ENCODE measurements at regions not wholly inside any gene's neighbourhood (a gene's known extent, or its start where the extent isn't known, plus 50 kb on each side); places are given as distances from the start of the nearest gene placed in this dataset.

DNA sequence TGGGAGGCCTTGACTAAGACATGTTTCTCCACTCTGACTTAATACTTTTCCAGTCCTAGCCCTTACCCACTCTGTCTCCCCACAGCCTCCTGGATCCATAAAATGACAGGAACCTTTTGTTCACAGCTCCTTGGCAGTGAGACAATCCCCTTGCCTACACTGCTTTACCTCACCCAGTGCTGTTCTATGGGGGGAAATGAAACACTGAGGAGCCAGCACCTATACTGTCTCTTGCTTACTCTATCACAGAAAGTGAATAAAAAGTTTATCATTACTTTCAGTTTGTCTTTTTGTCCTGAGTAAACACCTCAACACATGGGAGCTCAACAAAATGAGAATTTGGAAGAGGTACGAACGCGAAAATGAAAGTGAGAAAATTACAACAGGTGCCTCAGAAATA is 127.2 kb upstream of the DAAM1 start:
- H3K36me3 Mint-ChIP-seq = no peaks in the 10 kb centered on the region

DNA sequence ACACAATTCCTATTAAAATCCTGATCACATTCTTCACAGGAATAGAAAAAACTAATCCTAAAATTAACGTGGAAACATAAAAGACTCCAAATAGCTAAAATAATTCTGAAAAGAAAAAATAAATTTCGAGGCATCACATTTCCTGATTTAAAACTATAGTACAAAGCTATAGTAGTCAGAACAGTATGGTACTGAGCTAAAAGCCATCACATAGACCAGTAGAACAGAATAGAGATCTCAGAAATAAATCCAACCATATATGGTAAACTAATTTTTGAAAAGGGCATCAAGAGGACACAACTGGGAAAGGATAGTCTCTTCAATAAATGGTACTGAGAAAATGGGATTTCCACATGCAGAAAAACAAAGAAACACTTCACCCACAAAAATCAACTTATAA is 125.2 kb upstream of the DAAM1 start:
- H3K4me3 Mint-ChIP-seq = no peak overlapping the region
- H3K36me3 Mint-ChIP-seq = no peaks in the 10 kb centered on the region
- H3K27ac Mint-ChIP-seq = no peak overlapping the region
- DNase-seq = no peak
- peaks cover 4% of the 10 kb centered on the region for H3K9me3 Mint-ChIP-seq
- no peaks in the 10 kb centered on the region for H3K4me1 Mint-ChIP-seq
- H3K27me3 Mint-ChIP-seq = no peaks in the 10 kb centered on the region

More for the DNA sequence above, 127.2 kb upstream of the DAAM1 start:
- Mint-ChIP-seq H3K27ac (no peak overlapping the region), H3K4me3 (no peak overlapping the region), H3K9me3 (peaks cover 4% of the 10 kb centered on the region), H3K4me1 (no peaks in the 10 kb centered on the region), H3K27me3 (no peaks in the 10 kb centered on the region)
- no peak for DNase-seq

DNA sequence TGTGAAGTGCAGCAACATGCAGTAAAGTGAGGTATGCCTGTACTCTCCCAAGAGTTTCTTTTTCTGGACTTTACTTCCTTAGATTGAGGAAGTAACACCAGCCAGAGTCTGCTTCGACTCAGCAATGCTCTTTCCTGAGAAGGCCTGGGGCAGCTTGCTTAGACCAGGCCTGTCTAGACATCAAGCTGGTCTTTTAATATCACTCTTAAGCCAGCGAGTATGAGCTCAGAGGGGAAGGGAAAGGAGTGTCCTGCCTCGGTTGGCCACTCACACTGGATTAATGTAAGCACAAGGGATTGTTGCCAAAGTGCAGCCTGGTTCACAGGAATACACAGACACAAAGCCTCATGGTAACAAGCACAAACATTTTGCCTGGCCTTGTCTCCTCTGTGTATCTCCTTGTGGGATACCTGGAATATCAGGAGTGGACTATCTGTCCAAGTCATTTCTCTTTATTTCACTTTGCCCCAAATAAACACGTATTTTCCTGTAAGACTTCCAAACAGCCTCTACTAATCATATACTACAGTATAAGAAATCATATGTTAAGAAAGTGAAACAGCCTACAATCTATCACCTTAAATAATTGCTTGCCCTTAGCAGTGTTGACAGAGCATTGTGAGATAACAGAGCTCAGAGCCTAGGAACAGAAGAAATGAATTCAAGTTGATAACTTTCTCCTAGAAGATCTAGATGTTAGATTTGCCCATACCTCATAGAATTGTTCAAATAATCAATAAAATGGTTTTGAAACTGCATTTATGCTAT is 121.2 kb upstream of the DAAM1 start:
- H3K27me3 Mint-ChIP-seq = peaks cover 9% of the 10 kb centered on the region
- peaks cover 3% of the 10 kb centered on the region for H3K9me3 Mint-ChIP-seq
- no peak for DNase-seq
- no peaks in the 10 kb centered on the region for H3K36me3 Mint-ChIP-seq
- H3K27ac Mint-ChIP-seq = no peak overlapping the region
- no peaks in the 10 kb centered on the region for H3K4me1 Mint-ChIP-seq
- no peak overlapping the region for H3K4me3 Mint-ChIP-seq

DNA sequence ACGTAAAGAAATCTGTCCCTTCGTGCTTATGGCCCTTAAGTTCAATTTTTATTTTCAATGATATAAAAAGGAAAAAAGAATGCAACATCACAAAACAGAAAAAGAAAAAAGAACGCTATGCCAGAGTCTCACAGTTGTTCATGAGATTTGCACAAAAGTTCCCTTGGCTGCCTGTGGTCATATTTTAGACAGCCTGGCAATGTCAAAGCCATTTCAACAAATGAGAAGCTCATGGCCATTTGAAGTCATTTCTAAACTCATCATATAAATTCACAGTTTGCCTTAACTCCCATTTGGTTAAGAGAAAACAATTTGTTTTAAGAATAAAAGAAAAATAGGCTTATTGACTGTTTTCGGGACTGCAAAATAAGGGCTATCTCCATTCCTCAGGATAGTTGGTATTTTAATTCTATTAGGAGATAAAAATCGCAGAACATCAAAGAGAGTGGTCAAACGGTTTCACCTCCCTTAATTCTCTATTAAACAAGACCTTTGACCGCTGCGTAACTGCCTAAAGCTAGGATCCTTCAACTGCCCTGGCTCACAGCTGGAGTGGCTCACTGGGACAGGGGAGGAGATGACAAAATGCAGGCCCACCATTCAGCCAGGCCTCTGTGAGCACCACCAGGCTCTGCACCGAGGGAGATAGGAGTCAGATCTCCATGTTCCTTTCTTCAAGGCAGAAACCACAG is 119.2 kb upstream of the DAAM1 start:
- Mint-ChIP-seq H3K4me1 (no peaks in the 10 kb centered on the region), H3K9me3 (no peaks in the 10 kb centered on the region), H3K27me3 (peaks cover 9% of the 10 kb centered on the region), H3K36me3 (no peaks in the 10 kb centered on the region), H3K27ac (no peak overlapping the region), H3K4me3 (no peak overlapping the region)
- DNase-seq = no peak

DNA sequence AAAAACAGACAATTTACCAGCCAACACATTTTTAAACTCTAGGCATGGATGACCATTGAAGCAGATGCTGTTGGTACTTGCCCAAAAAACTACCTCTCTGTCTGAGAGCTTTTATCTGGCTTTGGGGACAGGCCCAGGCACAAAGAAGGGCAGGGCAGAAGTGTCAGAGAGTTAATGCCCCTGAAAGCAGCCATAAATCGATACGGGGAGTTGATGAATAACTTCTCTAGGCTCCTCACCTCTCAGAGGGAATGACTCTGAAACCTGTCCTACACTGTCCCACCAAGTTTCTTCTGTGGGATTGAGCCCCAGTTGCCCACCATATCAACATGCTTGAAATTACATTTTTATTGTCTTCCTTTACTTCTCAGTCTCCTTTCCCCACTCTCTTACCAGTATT is 113.0 kb upstream of the DAAM1 start:
- H3K9me3 Mint-ChIP-seq = no peaks in the 10 kb centered on the region
- DNase-seq = no peak
- H3K4me3 Mint-ChIP-seq = no peak overlapping the region
- H3K27me3 Mint-ChIP-seq = peaks cover 9% of the 10 kb centered on the region
- no peaks in the 10 kb centered on the region for H3K4me1 Mint-ChIP-seq
- H3K27ac Mint-ChIP-seq = no peak overlapping the region
- H3K36me3 Mint-ChIP-seq = no peaks in the 10 kb centered on the region

DNA sequence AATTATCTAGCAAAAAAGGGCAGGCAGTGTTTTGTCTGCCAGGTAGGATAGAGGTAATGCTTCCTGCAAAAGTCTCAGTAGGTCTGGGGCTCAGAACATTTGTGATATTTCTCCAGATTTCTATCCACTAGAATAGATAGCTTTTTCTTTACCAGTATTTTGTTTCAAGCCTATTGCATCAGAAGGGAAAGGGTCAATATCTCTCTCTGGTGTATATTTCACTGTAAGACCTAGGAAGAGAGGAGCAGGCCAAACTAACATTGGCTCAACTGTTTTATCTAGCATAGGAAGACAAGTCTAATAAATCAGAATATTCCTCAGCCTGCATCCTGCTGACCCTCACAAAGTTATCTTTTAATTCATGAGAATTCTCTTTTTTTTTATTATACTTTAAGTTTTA is 106.7 kb upstream of the DAAM1 start:
- DNase-seq = no peak
- no peak overlapping the region for H3K27ac Mint-ChIP-seq
- peaks cover 10% of the 10 kb centered on the region for H3K27me3 Mint-ChIP-seq
- H3K9me3 Mint-ChIP-seq = no peaks in the 10 kb centered on the region
- no peak overlapping the region for H3K4me3 Mint-ChIP-seq
- no peaks in the 10 kb centered on the region for H3K4me1 Mint-ChIP-seq
- no peaks in the 10 kb centered on the region for H3K36me3 Mint-ChIP-seq

DNA sequence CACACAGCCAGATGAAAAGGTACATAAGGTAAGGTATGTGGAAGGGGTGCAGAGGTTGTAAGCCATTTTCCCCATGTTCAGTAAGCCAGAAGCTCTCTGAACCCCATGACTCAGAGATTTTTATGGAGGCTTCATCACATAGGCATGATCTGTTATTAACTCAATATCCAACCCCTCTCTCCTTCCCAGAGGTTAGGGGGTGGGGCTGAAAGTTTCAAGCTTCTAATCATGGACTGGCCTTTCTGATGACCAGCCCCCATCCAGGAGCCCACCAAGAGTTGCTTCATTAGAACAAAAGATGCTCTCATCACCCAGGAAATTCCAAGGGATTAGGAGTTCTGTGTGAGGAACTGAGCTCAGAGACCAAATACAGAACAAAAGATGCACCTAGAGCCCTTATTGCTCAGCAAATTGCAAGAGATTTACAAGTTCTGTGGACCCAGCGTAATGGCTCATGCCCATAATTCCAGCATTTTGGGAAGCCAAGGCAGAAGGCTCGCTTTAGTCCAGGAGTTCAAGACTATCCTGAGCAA is 103.2 kb upstream of the DAAM1 start:
- peaks cover 10% of the 10 kb centered on the region for H3K27me3 Mint-ChIP-seq
- no peak overlapping the region for H3K27ac Mint-ChIP-seq
- no peak for DNase-seq
- no peak overlapping the region for H3K4me3 Mint-ChIP-seq
- no peaks in the 10 kb centered on the region for H3K4me1 Mint-ChIP-seq
- no peaks in the 10 kb centered on the region for H3K9me3 Mint-ChIP-seq
- no peaks in the 10 kb centered on the region for H3K36me3 Mint-ChIP-seq

DNA sequence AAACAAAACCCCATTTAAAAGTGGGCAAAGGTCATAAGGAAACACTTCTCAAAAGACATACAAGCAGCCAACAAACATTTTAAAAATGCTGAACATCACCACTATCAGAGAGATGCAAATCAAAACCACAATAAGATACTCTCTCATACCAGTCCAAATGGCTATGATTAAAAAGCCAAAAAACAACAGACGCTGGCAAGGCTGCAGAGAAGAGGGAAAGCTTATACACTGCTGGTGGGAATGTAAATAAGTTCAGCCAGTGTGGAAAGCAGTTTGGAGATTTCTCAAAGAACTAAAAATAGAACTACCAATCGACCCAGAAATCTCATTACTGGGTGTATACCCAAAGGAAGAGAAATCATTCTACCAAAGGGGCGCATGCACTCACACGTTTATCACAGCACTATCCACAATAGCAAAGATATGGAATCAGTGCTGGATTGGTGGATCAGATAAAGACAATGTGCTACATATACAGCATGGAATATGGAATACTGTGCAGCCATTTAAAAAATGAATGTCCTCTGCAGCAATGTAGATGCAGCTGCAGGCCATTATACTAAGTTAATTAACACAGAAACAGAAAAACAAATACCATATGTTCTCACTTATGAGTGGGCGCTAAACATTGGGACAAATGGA is 102.1 kb upstream of the DAAM1 start:
- no peak overlapping the region for H3K4me3 Mint-ChIP-seq
- H3K27ac Mint-ChIP-seq = no peak overlapping the region
- no peaks in the 10 kb centered on the region for H3K9me3 Mint-ChIP-seq
- H3K27me3 Mint-ChIP-seq = peaks cover 10% of the 10 kb centered on the region
- no peak for DNase-seq
- H3K4me1 Mint-ChIP-seq = no peaks in the 10 kb centered on the region
- H3K36me3 Mint-ChIP-seq = no peaks in the 10 kb centered on the region

DNA sequence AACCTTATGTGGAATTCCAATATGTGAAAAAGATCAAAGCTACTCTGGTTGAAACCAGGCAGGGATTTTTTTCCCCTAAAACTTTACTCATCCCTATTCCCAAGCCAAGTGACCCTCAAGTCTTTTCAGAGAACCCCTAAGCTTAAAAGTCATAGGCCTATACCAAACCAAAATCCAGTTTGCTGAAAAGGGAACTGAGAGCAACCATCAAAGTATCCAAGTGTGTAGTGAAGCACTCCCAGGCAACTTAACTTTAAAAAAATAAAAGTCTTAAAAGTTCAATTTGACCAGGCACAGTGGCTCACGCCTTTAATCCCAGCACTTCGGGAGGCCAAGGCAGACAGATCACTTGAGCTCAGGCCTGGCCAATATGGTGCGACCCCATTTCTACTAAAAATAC is 101.2 kb upstream of the DAAM1 start:
- Mint-ChIP-seq H3K27me3 (peaks cover 16% of the 10 kb centered on the region), H3K4me3 (no peak overlapping the region), H3K27ac (no peak overlapping the region), H3K4me1 (no peaks in the 10 kb centered on the region), H3K36me3 (no peaks in the 10 kb centered on the region), H3K9me3 (no peaks in the 10 kb centered on the region)
- DNase-seq = no peak

DNA sequence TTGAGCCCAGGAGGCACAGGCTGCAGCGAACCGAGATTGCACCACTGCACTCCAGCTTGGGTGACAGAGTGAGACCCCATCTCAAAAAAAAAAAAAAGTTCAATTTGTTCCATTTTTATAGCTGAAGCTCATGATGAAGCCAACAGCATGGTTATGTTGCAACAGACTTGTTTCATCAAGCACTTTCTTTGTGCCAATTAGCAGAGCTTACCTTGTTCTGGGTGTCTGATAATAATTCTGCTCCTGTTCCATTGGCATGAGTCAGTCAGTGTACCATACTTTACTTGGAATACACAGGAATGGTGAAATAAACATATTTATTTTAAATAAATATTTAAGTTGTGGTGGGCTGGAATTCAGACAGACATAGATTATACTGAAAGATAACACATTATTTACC is 100.8 kb upstream of the DAAM1 start:
- no peak overlapping the region for H3K27ac Mint-ChIP-seq
- H3K36me3 Mint-ChIP-seq = no peaks in the 10 kb centered on the region
- H3K4me3 Mint-ChIP-seq = no peak overlapping the region
- no peaks in the 10 kb centered on the region for H3K9me3 Mint-ChIP-seq
- DNase-seq = no peak
- H3K27me3 Mint-ChIP-seq = peaks cover 20% of the 10 kb centered on the region
- no peaks in the 10 kb centered on the region for H3K4me1 Mint-ChIP-seq

DNA sequence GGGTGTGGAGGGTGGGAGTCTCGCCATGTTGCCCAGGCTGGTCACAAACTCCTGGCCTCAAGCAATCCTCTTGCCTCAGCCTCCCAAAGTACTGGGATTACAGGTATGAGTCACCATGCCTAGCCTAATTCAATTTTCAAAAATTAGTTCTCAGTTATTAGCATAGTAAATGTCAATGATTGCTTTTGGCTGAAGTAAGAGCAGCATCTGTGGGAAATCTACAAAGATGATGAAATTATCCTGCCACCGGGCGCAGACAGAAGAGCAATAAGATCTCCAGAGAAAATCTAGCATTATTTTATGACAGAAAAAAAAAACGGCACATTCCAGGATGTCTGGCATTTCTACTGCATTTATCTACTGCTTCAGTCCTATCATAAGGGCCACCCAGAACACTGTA is 97.9 kb upstream of the DAAM1 start:
- Mint-ChIP-seq H3K27ac (no peak overlapping the region), H3K4me1 (no peaks in the 10 kb centered on the region), H3K27me3 (peaks cover 19% of the 10 kb centered on the region), H3K9me3 (no peaks in the 10 kb centered on the region), H3K36me3 (no peaks in the 10 kb centered on the region), H3K4me3 (no peak overlapping the region)
- DNase-seq = no peak

DNA sequence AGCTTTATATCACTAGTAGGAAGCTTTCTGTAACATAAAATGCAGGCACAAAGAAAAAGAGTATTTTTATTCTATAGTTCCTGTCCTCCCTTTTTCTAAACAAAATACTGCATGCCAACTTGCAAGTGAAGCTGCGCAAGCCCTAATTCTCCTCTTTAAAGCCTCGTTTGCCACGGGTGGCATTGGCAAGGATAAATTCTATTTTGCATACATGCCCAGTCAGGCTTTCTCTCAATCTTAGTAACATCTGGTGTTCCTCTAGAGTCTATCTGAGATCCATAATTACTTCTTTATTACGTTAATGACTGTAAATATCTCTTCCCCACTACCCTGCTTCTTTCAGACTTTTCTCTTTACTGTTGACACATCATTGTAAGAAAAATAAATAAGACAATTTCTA is 97.1 kb upstream of the DAAM1 start:
- Mint-ChIP-seq H3K27me3 (peaks cover 19% of the 10 kb centered on the region), H3K4me1 (no peaks in the 10 kb centered on the region), H3K36me3 (no peaks in the 10 kb centered on the region), H3K4me3 (no peak overlapping the region), H3K27ac (no peak overlapping the region), H3K9me3 (no peaks in the 10 kb centered on the region)
- no peak for DNase-seq

DNA sequence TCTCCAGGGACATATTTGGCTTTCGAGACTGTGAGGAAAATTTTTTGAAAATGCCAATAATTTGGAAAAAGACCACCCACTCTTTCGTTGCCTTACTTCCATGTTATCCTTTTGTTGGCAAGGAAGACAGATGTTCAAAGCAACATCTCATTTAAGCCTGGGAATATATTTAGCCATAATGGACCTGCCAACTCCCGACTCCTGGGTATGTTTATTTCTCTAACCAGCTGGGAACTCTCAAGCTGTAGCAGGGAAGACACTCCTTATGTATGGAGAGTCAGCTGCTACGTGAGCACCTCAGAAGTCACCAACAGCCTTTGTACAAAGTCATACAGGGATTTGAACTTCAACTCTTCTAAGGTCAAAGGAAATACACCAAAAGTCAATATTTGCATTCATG is 96.5 kb upstream of the DAAM1 start:
- H3K4me1 Mint-ChIP-seq = no peaks in the 10 kb centered on the region
- no peaks in the 10 kb centered on the region for H3K36me3 Mint-ChIP-seq
- peaks cover 19% of the 10 kb centered on the region for H3K27me3 Mint-ChIP-seq
- no peaks in the 10 kb centered on the region for H3K9me3 Mint-ChIP-seq
- no peak overlapping the region for H3K27ac Mint-ChIP-seq
- no peak overlapping the region for H3K4me3 Mint-ChIP-seq
- DNase-seq = no peak

DNA sequence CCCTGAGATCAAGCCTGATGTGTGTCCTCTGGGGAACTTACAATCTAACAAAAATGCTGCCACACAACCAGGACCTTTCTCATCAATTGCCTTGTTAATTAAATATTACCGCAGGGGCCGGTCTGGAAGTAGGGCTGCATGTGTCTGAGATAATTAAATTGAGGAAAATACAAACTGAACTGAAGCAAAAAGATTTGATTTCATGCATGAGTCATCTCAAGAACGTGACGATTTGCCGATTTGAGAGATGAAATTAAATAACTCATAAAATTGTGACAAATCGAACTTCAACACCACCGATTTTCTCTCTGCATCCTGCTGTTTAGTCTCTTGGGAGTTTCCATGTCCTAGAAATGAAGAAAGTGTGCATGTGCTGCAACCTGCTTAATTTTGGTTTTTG is 94.6 kb upstream of the DAAM1 start:
- Mint-ChIP-seq H3K4me1 (no peaks in the 10 kb centered on the region), H3K27ac (no peak overlapping the region), H3K9me3 (no peaks in the 10 kb centered on the region), H3K4me3 (no peak overlapping the region), H3K27me3 (peaks cover 19% of the 10 kb centered on the region), H3K36me3 (no peaks in the 10 kb centered on the region)
- no peak for DNase-seq

DNA sequence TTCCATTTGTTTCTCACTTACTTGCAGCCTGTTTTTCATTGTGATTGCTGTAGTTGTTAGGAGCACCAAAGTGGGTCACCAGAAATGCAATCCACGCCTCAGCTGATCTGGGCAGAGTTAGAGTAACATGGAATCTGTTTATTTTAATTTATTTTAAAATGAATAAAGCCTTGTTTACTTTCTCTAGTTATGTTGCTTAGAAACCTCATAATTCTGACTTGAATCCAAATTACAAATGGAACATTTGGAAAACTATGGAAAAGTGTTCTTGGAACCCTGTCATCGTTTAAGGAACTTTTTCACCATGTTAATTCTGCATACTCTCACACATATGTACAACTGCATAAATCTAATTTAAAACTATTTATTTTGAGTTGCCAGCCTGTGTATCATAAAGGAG is 92.2 kb upstream of the DAAM1 start:
- no peak overlapping the region for H3K4me3 Mint-ChIP-seq
- no peak for DNase-seq
- peaks cover 23% of the 10 kb centered on the region for H3K27me3 Mint-ChIP-seq
- no peaks in the 10 kb centered on the region for H3K36me3 Mint-ChIP-seq
- no peaks in the 10 kb centered on the region for H3K4me1 Mint-ChIP-seq
- H3K9me3 Mint-ChIP-seq = no peaks in the 10 kb centered on the region
- H3K27ac Mint-ChIP-seq = no peak overlapping the region
